ENCODE measurements at regions not wholly inside any gene's neighbourhood (a gene's known extent, or its start where the extent isn't known, plus 50 kb on each side); places are given as distances from the start of the nearest gene placed in this dataset.
"Not testable (repeated sequence)": the region's sequence is repeated elsewhere in the genome, so short reads cannot be mapped to it uniquely, and the experiment has no call there.

- BruUV-seq (replicated peaks), result no TSS peak
- Histone ChIP-seq H3K4me3 (ENCODE audit: low read depth in 2 of 2, low read length in 2 of 2) (no peak overlapping the region), H3K36me3 (ENCODE audit: control insufficient read depth, insufficient read depth, low read length) (no peaks in the 10 kb centered on the region), H3K9me3 (ENCODE audit: control insufficient read depth, insufficient read depth, low read depth, low read length) (no peaks in the 10 kb centered on the region; the same call in 1 of the 2 replicates), H3K4me1 (ENCODE audit: control insufficient read depth, insufficient read depth, low read length) (no peaks in the 10 kb centered on the region), H3K27me3 (ENCODE audit: control insufficient read depth, insufficient read depth, low read length) (no peaks in the 10 kb centered on the region), H3K27ac (ENCODE audit: low read length) (no peak overlapping the region)
- in situ Hi-C loops (cut with HindIII; ENCODE audit: low pct_unique_long_range_greater_than_20kb, low sequenced_read_pairs), result no loop called here
- DNase-seq (ENCODE audit: low read depth, low spot score) (no peak), ATAC-seq (no peak)
- intact Hi-C loops (cut with micrococcal nuclease; ENCODE audit: unreplicated experiment), result no loop called here
- TF ChIP-seq POLR2AphosphoS5 (IDR thresholded peaks at IDR 0.05; ENCODE audit: low read depth, low read length) (no peak), SIN3A (IDR thresholded peaks at IDR 0.05; ENCODE audit: borderline replicate concordance, insufficient read depth, low read depth, low read length) (no peak), TCF7L2 (IDR thresholded peaks at IDR 0.05; ENCODE audit: low read depth, low read length) (no peak), REST (IDR thresholded peaks at IDR 0.05; ENCODE audit: insufficient read depth in 1 of 2, low read depth in 2 of 2, low read length in 1 of 2) (no peak), CTCF (IDR thresholded peaks at IDR 0.05) (no peak)
- CTCF ChIA-PET, result interaction anchor here (0.6 kb wide), 1 partner anchor 806 kb away, joined by 5 read pairs; no protein-coding TSS in a partner anchor
- POLR2A ChIA-PET, result no interaction called here
Observed at GRCh38 chr3:187858711-187859110, 113.4 kb upstream of the BCL6 start.

- H3K9me3 ChIP-seq (ENCODE audit: control insufficient read depth, insufficient read depth, low read depth, low read length); DNase-seq (ENCODE audit: low read depth, low spot score); H3K27me3 ChIP-seq (ENCODE audit: control insufficient read depth, insufficient read depth, low read length); POLR2A ChIA-PET; CTCF ChIA-PET; in situ Hi-C loops (cut with HindIII; ENCODE audit: low pct_unique_long_range_greater_than_20kb, low sequenced_read_pairs); BruUV-seq (replicated peaks); H3K4me1 ChIP-seq (ENCODE audit: control insufficient read depth, insufficient read depth, low read length); ATAC-seq; intact Hi-C loops (cut with micrococcal nuclease; ENCODE audit: unreplicated experiment); H3K36me3 ChIP-seq (ENCODE audit: control insufficient read depth, insufficient read depth, low read length); H3K4me3 ChIP-seq (ENCODE audit: low read depth in 2 of 2, low read length in 2 of 2); H3K27ac ChIP-seq (ENCODE audit: low read length): not testable (repeated sequence)
Observed at GRCh38 chr3:187862701-187863277, 117.5 kb upstream of the BCL6 start.

- no peak overlapping the region for H3K27ac ChIP-seq (ENCODE audit: low read length)
- H3K4me1 ChIP-seq (ENCODE audit: control insufficient read depth, insufficient read depth, low read length), result no peaks in the 10 kb centered on the region
- H3K36me3 ChIP-seq (ENCODE audit: control insufficient read depth, insufficient read depth, low read length), result no peaks in the 10 kb centered on the region
- POLR2A ChIA-PET, result no interaction called here
- no peaks in the 10 kb centered on the region for H3K9me3 ChIP-seq (ENCODE audit: control insufficient read depth, insufficient read depth, low read depth, low read length)
- H3K27me3 ChIP-seq (ENCODE audit: control insufficient read depth, insufficient read depth, low read length), result no peaks in the 10 kb centered on the region
- BruUV-seq (replicated peaks), result no TSS peak
- CTCF ChIA-PET, result no interaction called here
- no peak for DNase-seq (ENCODE audit: low read depth, low spot score)
- no peak for ATAC-seq
- intact Hi-C loops (cut with micrococcal nuclease; ENCODE audit: unreplicated experiment) (no loop called here), in situ Hi-C loops (cut with HindIII; ENCODE audit: low pct_unique_long_range_greater_than_20kb, low sequenced_read_pairs) (no loop called here)
- TF ChIP-seq SIN3A (IDR thresholded peaks at IDR 0.05; ENCODE audit: borderline replicate concordance, insufficient read depth, low read depth, low read length) (no peak), TCF7L2 (IDR thresholded peaks at IDR 0.05; ENCODE audit: low read depth, low read length) (no peak), CTCF (IDR thresholded peaks at IDR 0.05) (no peak), REST (IDR thresholded peaks at IDR 0.05; ENCODE audit: insufficient read depth in 1 of 2, low read depth in 2 of 2, low read length in 1 of 2) (no peak), POLR2AphosphoS5 (IDR thresholded peaks at IDR 0.05; ENCODE audit: low read depth, low read length) (no peak)
- H3K4me3 ChIP-seq (ENCODE audit: low read depth in 2 of 2, low read length in 2 of 2), result no peak overlapping the region
Observed at GRCh38 chr3:187870360-187871203, 125.3 kb upstream of the BCL6 start.

Measured in Panc1 (cell line).